Neural progenitor cell (in vitro differentiated cells): ENCODE measurements at regions not wholly inside any gene's neighbourhood (a gene's known extent, or its start where the extent isn't known, plus 50 kb on each side); places are given as distances from the start of the nearest gene placed in this dataset.

Experiments
- EZH2 ChIP-seq: fragments of 200-600 bp; sonication (generic); IDR thresholded peaks from 2 replicates; pipeline ENCODE4 v1.6.1; 2017; ENCODE audit warnings: antibody characterized with exemption, mild to moderate bottlenecking, moderate library complexity
- TF ChIP-seq, protein P1 (sequence below): fragments of 200-600 bp; sonication (generic); IDR thresholded peaks from 2 replicates; pipeline ENCODE4 v1.5.1; 2017; ENCODE audit warnings: antibody characterized with exemption, mild to moderate bottlenecking

GRCh38 chr19:28541029-28541428 is 671.9 kb downstream of the UQCRFS1 start:
- TF ChIP-seq, protein P1, sequence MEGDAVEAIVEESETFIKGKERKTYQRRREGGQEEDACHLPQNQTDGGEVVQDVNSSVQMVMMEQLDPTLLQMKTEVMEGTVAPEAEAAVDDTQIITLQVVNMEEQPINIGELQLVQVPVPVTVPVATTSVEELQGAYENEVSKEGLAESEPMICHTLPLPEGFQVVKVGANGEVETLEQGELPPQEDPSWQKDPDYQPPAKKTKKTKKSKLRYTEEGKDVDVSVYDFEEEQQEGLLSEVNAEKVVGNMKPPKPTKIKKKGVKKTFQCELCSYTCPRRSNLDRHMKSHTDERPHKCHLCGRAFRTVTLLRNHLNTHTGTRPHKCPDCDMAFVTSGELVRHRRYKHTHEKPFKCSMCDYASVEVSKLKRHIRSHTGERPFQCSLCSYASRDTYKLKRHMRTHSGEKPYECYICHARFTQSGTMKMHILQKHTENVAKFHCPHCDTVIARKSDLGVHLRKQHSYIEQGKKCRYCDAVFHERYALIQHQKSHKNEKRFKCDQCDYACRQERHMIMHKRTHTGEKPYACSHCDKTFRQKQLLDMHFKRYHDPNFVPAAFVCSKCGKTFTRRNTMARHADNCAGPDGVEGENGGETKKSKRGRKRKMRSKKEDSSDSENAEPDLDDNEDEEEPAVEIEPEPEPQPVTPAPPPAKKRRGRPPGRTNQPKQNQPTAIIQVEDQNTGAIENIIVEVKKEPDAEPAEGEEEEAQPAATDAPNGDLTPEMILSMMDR, result no peak
- TF ChIP-seq EZH2, result no peak
